ENCODE measurements at regions not wholly inside any gene's neighbourhood (a gene's known extent, or its start where the extent isn't known, plus 50 kb on each side); places are given as distances from the start of the nearest gene placed in this dataset.
A peak's percentile ranks its signal among the peaks of the same experiment; 100 is the strongest.

GRCh38 chr20:4524307-4524706 is 161.9 kb upstream of the PRNP start:
- H3K9me3 Mint-ChIP-seq = peaks cover 18% of the 10 kb centered on the region
- no peaks in the 10 kb centered on the region for H3K36me3 Mint-ChIP-seq
- peaks cover 11% of the 10 kb centered on the region for H3K27me3 Mint-ChIP-seq (ENCODE audit: low read depth)
- no peak for DNase-seq (ENCODE audit: low spot score in 2 of 2, unreplicated experiment in 2 of 2)
- H3K4me1 Mint-ChIP-seq = no peaks in the 10 kb centered on the region
- no peak overlapping the region for H3K4me3 Mint-ChIP-seq
- H3K27ac Mint-ChIP-seq = no peak overlapping the region
- TF ChIP-seq CTCF (IDR thresholded peaks at IDR 0.05; ENCODE audit: unreplicated experiment) = no peak

- H3K4me3 Mint-ChIP-seq = no peak overlapping the region
- H3K4me1 Mint-ChIP-seq = no peaks in the 10 kb centered on the region
- H3K27ac Mint-ChIP-seq = no peak overlapping the region
- H3K9me3 Mint-ChIP-seq = no peaks in the 10 kb centered on the region
- H3K27me3 Mint-ChIP-seq (ENCODE audit: low read depth) = peaks cover 15% of the 10 kb centered on the region
- TF ChIP-seq CTCF (IDR thresholded peaks at IDR 0.05; ENCODE audit: unreplicated experiment) = no peak
- no peak for DNase-seq (ENCODE audit: low spot score in 2 of 2, unreplicated experiment in 2 of 2)
- no peaks in the 10 kb centered on the region for H3K36me3 Mint-ChIP-seq
Measured at GRCh38 chr20:4522310-4522709, 163.9 kb upstream of the PRNP start.

- no peak for TF ChIP-seq CTCF (IDR thresholded peaks at IDR 0.05; ENCODE audit: unreplicated experiment)
- no peak for DNase-seq (ENCODE audit: low spot score in 2 of 2, unreplicated experiment in 2 of 2)
- Mint-ChIP-seq H3K4me1 (no peaks in the 10 kb centered on the region), H3K27me3 (ENCODE audit: low read depth) (peaks cover 17% of the 10 kb centered on the region), H3K9me3 (no peaks in the 10 kb centered on the region), H3K27ac (no peak overlapping the region), H3K4me3 (no peak overlapping the region), H3K36me3 (no peaks in the 10 kb centered on the region)
Measured at GRCh38 chr20:4521170-4521968, 164.9 kb upstream of the PRNP start.

- TF ChIP-seq CTCF (IDR thresholded peaks at IDR 0.05; ENCODE audit: unreplicated experiment) = peak; percentile 13
- Mint-ChIP-seq H3K4me1 (no peaks in the 10 kb centered on the region), H3K9me3 (no peaks in the 10 kb centered on the region), H3K36me3 (no peaks in the 10 kb centered on the region), H3K27me3 (ENCODE audit: low read depth) (peaks cover 17% of the 10 kb centered on the region), H3K4me3 (no peak overlapping the region), H3K27ac (no peak overlapping the region)
- DNase-seq (ENCODE audit: low spot score in 2 of 2, unreplicated experiment in 2 of 2) = no peak
Measured at GRCh38 chr20:4519534-4519933, 166.7 kb upstream of the PRNP start.

GRCh38 chr20:4516876-4517275 is 169.4 kb upstream of the PRNP start:
- H3K9me3 Mint-ChIP-seq = peaks cover 5% of the 10 kb centered on the region
- H3K4me3 Mint-ChIP-seq = no peak overlapping the region
- peaks cover 16% of the 10 kb centered on the region for H3K27me3 Mint-ChIP-seq (ENCODE audit: low read depth)
- no peak for DNase-seq (ENCODE audit: low spot score in 2 of 2, unreplicated experiment in 2 of 2)
- TF ChIP-seq CTCF (IDR thresholded peaks at IDR 0.05; ENCODE audit: unreplicated experiment) = no peak
- no peaks in the 10 kb centered on the region for H3K36me3 Mint-ChIP-seq
- peaks cover 9% of the 10 kb centered on the region for H3K4me1 Mint-ChIP-seq
- no peak overlapping the region for H3K27ac Mint-ChIP-seq

Measured in mesothelial cell of epicardium (in vitro differentiated cells).